Pancreas (tissue), 10 donors: ENCODE measurements at regions not wholly inside any gene's neighbourhood (a gene's known extent, or its start where the extent isn't known, plus 50 kb on each side); places are given as distances from the start of the nearest gene placed in this dataset.

ENCODE experiments used
- ATAC-seq, 4 donors: fragments of 200-7000 bp; cut with Tn5 transposase; one replicate each; pipeline versions ENCODE4 v1.8.0 to v1.9.1; 2020; ENCODE audit warnings: mild to moderate bottlenecking in 4 of 4, moderate library complexity in 4 of 4
- DNase-seq, 6 donors: peaks; one replicate each; pipeline ENCODE4 v3.0.0-alpha.2; 2020
- FAIRE-seq: peaks from 2 replicates; lab custom pipeline; 2012; peaks lifted over from hg19 to GRCh38; lab: Jason Lieb, UNC
- H3K27ac ChIP-seq, 4 donors: fragments of 200-600 bp; sonication (generic); 1 replicate in 3 of 4; 2 replicates in 1 of 4; pipeline versions ENCODE4 v1.5.0 to v1.8.0; 2020
- H3K27me3 ChIP-seq, 4 donors: fragments of 200-600 bp; one replicate each; pipeline ENCODE4 v1.8.0; 2021
- H3K36me3 ChIP-seq, 3 donors: fragments of 200-600 bp; sonication (generic) in 1 of 3; one replicate each; pipeline versions ENCODE4 v1.5.0 to v1.8.0; 2020 to 2021
- H3K4me1 ChIP-seq, 3 donors: fragments of 200-600 bp; one replicate each; pipeline ENCODE4 v1.8.0; 2021
- H3K4me3 ChIP-seq, 4 donors: fragments of 200-600 bp; sonication (generic) in 2 of 4; one replicate each; pipeline versions ENCODE4 v1.5.0 to v1.8.0; 2020 to 2021
- H3K9me3 ChIP-seq, 4 donors: fragments of 200-600 bp; one replicate each; pipeline ENCODE4 v1.8.0; 2021
- WGBS, 2 donors: extraction: QIAGEN DNeasy Blood & Tissue Kit; methylation state at CpG; one replicate each; pipeline ENCODE4 v1.1.7; 2013; 5-methylcytosine and 5-hydroxymethylcytosine counted together
- intact Hi-C, 3 donors: fragments of 100-400 bp; cut with DNase I; formaldehyde crosslinking; loops; one replicate each; pipeline versions ENCODE4 v1.11.1 to v1.14.2; 2022
- TF ChIP-seq, protein P1 (sequence below), 4 donors: fragments of 200-600 bp; sonication (generic) in 3 of 4; IDR thresholded peaks; one replicate each; pipeline versions ENCODE4 v1.5.0 to v1.8.0; 2021; ENCODE audit warnings: antibody characterized with exemption in 4 of 4
- donor health status: healthy with polysubstance abuse.
- donor health status: DM: no; HTN: no; CAD: no; lungs with moderate emphysema.
- donor health status: DM: no; HTN: no; CAD: no.
- donor health status: control.
- donor health status: control.
- donor health status: Bipolar disorder and iron deficiency.
- donor health status: DM: yes; HTN: yes; CAD: no.
- donor health status: DM: no; HTN: no; CAD: no.
- donor health status: DM: no; HTN: no; CAD: no.
- donor health status: DM: yes; HTN: yes; CAD: no.

- WGBS, 2 donors, result 64 to 77% methylated on average over 18 of the region's 18 CpGs
- no peak for ATAC-seq
- H3K27me3 ChIP-seq, result no peaks in the 10 kb centered on the region
- no peak for FAIRE-seq
- intact Hi-C loops, result no loop called here
- H3K4me3 ChIP-seq, result no peak overlapping the region
- no peaks in the 10 kb centered on the region for H3K4me1 ChIP-seq
- no peaks in the 10 kb centered on the region for H3K9me3 ChIP-seq
- TF ChIP-seq, protein P1, sequence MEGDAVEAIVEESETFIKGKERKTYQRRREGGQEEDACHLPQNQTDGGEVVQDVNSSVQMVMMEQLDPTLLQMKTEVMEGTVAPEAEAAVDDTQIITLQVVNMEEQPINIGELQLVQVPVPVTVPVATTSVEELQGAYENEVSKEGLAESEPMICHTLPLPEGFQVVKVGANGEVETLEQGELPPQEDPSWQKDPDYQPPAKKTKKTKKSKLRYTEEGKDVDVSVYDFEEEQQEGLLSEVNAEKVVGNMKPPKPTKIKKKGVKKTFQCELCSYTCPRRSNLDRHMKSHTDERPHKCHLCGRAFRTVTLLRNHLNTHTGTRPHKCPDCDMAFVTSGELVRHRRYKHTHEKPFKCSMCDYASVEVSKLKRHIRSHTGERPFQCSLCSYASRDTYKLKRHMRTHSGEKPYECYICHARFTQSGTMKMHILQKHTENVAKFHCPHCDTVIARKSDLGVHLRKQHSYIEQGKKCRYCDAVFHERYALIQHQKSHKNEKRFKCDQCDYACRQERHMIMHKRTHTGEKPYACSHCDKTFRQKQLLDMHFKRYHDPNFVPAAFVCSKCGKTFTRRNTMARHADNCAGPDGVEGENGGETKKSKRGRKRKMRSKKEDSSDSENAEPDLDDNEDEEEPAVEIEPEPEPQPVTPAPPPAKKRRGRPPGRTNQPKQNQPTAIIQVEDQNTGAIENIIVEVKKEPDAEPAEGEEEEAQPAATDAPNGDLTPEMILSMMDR (IDR thresholded peaks at IDR 0.05), result no peak
- H3K27ac ChIP-seq, result no peak overlapping the region
- no peak for DNase-seq
- H3K36me3 ChIP-seq, result no peaks in the 10 kb centered on the region
Measured at GRCh38 chr14:104518659-104519350, 60.8 kb upstream of the C14orf180 start.

- DNase-seq (no peak), ATAC-seq (no peak), FAIRE-seq (no peak)
- WGBS, 2 donors, result 57 to 65% methylated on average over 8 of the region's 8 CpGs
- Histone ChIP-seq H3K27me3 (no peaks in the 10 kb centered on the region), H3K4me3 (no peak overlapping the region), H3K27ac (no peak overlapping the region), H3K4me1 (no peaks in the 10 kb centered on the region), H3K36me3 (no peaks in the 10 kb centered on the region), H3K9me3 (no peaks in the 10 kb centered on the region)
- intact Hi-C loops, result no loop called here
- TF ChIP-seq, protein P1 (IDR thresholded peaks at IDR 0.05), result no peak
Measured at GRCh38 chr14:104519721-104520120, 59.8 kb upstream of the C14orf180 start.

GRCh38 chr14:104520620-104521410 lies 58.7 kb upstream of the C14orf180 start:
- H3K36me3 ChIP-seq, result no peaks in the 10 kb centered on the region
- intact Hi-C loops, result no loop called here
- H3K4me1 ChIP-seq, result no peaks in the 10 kb centered on the region
- 56 to 63% methylated on average over 13 of the region's 13 CpGs for WGBS, 2 donors
- no peaks in the 10 kb centered on the region for H3K27me3 ChIP-seq
- no peak for FAIRE-seq
- H3K9me3 ChIP-seq, result no peaks in the 10 kb centered on the region
- DNase-seq, result no peak
- no peak overlapping the region for H3K4me3 ChIP-seq
- no peak overlapping the region for H3K27ac ChIP-seq
- no peak for ATAC-seq
- TF ChIP-seq, protein P1 (IDR thresholded peaks at IDR 0.05), result no peak

- Histone ChIP-seq H3K27ac (no peak overlapping the region), H3K4me1 (no peaks in the 10 kb centered on the region), H3K27me3 (no peaks in the 10 kb centered on the region), H3K9me3 (no peaks in the 10 kb centered on the region), H3K36me3 (no peaks in the 10 kb centered on the region), H3K4me3 (no peak overlapping the region)
- TF ChIP-seq, protein P1 (IDR thresholded peaks at IDR 0.05), result no peak
- WGBS, 2 donors, result 67 to 80% methylated on average over 8 of the region's 8 CpGs
- intact Hi-C loops, result no loop called here
- ATAC-seq (no peak), FAIRE-seq (no peak), DNase-seq (no peak)
Measured at GRCh38 chr14:104521816-104522745, 57.5 kb upstream of the C14orf180 start.
